IPS DF 19.7 (cell line): ENCODE measurements at regions not wholly inside any gene's neighbourhood (a gene's known extent, or its start where the extent isn't known, plus 50 kb on each side); places are given as distances from the start of the nearest gene placed in this dataset.

Source experiments
- DNase-seq: peaks from one replicate; pipeline ENCODE4 v3.0.0-alpha.2; 2013; ENCODE audit warnings: low read depth, low spot score

DNA sequence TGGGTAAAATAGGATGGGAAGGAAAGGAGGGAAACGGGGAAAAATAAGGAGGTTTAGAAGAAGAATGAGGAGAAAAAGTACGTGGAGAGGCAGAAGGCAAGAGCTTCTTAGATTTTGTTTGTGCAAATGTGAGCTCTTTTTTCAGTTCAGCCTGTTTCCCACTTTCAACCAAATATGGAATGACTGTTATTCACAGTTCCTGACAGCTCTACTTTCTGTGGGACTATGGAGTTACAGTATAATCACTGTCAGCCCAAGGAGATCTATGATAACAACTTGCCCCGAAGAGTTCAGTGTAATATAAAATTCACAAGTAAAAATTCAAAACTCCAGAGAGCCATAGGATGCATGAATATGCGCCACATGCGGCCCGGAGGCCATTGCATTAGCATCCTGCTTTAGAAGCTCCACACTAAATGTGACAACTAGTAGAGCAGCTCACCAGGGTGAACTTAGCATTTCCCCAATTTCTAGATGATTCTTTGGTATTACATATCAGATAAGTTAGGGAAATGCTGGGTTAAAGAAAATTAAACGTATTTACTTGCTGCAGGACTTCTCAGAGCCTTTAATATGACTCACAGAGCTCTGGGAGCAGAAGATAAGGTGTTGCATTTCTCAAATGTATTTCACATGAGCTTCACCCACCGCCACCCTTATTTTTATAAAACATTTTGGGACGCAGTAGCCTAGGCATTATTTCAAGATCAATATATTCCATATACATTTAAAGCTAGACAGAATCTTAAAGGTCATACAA, 234.6 kb downstream of the EBLN2 start:
- DNase-seq: no peak

DNA sequence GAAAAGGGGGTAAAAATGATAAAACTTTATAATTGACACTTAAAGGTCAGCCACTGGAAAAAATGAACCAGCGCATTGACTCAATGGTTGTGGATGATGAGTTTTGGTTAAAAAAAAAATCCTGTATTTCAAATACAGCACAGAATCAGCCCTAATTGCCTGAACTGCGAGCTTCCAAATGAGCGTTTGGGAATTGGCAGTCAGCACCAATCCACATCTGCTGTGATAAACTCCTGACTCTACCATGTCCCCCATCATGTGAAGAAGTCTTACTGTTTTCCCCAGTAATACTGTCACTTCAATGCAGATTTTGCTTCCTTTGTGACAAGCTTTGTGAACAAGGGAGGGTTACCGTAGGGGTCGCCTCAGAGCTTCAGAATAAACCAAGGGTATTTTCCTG, 235.4 kb downstream of the EBLN2 start:
- DNase-seq: no peak

DNA sequence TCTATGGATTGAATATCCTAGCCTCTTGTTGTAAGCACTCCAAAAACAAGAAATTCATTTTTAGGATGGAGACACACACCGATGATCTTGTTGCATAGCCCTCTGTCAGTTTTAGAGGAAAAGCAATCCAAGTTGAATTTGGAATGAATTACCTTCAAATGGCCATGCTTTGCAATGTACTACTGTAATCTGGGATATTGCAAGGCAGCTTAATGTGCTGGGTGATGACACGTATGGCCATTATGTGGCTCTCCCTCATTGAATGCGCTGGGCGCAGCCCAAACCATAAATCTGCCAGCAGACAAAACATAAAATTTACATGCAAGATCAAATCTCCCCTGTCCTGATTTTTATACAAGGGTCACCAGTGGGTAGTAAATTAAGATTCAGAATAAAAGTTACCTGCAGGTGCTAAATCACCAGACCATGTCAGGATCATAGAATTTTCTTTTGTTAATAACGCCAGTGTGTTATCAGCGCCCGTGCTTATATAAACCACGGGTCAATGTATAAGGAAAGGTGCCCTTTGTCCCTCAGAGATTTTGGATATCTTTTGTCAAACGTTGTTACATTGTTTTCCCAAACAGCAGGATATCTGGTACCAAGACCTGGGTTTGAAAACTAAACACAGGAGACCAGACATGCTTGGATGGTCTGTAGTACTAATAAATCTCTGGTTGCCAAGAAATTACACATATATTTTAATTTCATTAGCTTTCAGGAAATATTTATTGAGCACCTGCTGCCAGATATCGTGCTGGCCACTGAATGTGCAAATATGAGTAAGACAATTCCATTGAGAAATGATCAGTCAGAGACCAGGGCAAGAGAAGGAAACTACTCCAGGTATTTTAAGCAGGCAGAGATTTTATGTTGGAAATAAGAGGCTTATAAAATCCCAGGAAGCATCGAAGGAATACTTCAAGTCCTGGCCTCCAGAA, 237.1 kb downstream of the EBLN2 start:
- no peak for DNase-seq

DNA sequence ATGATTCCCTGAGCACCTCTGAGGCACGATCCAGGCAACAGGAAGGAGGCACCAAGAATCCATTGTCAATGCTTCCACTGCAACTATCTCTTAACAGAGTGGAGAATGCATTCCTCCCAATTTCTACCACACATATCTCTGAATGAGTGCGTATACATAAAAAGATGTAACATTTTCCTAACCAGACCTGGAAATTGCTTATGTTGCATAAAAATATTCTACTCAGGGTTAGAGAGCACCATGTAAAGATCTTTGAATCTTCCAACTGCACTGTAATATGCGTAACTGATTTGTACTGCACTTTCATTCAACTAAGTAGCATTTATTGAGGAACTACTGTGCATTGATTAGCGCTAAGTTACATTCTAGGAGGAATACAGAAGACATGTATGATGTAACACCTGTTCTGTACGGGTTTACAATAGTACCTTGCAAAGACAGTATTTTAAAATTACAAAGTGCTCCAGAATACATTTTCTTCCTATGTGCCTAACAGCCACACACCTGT, 237.8 kb downstream of the EBLN2 start:
- no peak for DNase-seq

- DNase-seq: no peak
These were observed 252.9 kb downstream of the EBLN2 start for GRCh38 chr3:73314151-73314951.

DNA sequence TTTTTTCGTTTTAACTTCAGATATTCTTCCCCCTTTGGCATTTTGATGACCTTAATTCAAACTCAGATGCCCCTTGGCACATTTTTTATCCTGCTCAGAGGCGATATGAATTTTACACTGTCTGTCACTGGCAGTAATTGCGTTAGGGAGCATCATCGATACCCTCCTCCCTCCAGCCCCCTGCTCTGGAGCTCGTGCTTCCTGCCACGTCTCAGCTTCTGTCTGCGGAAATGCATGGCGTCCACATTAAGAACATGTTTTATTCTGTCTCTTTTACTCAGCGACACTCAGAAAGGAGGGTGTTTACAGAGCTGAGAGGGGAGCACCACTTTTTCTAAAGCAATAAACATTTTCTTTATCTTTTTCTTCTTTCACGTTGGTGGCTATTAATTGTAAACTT, 254.2 kb downstream of the EBLN2 start:
- no peak for DNase-seq

- no peak for DNase-seq
These were observed 257.8 kb downstream of the EBLN2 start for GRCh38 chr3:73319179-73319769.

- DNase-seq: no peak
These were observed 260.0 kb downstream of the EBLN2 start for GRCh38 chr3:73321286-73321999.

DNA sequence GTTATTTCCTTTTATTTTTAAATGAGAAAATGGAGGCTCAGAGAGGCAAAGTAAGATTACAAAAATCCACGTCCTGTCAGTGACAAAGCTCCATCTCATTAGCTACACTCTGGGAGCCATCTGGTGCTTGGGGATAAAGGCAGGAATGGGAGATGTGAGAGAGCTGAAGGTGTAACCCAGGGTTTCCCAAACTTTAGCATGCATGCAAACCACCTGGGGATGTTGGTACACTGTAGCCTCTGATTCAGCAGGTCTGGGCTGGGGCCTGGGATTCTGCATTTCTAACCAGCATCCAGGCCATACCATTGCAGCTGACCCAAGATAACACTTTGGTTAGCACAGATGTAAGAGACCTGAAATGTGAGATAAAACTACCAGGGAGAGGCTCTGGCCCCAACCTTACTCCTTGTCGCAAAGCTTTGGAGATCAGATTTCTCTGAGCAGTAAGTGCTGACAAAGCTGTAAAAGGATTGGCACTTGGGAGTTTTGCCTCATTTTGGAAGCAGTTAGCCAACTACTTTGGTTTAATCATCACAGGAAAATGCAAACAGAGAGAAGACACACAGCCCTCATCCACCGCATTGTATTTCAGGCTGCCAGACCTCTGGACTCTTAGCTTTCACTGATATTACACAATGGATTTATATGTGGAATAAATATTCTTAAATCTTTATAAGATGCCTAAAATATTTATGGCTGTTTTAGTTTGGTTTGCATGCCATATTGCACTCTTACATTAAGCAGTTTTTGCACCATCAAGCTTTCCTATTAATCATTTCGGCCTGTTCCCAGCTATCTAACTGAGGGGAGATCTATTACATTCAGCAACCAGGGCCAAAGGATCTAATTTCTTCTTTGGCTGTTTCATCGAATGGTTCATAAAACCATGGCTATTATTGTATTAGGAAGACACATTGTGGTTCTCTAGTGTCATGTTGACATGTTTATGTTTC, 263.0 kb downstream of the EBLN2 start:
- DNase-seq: no peak

DNA sequence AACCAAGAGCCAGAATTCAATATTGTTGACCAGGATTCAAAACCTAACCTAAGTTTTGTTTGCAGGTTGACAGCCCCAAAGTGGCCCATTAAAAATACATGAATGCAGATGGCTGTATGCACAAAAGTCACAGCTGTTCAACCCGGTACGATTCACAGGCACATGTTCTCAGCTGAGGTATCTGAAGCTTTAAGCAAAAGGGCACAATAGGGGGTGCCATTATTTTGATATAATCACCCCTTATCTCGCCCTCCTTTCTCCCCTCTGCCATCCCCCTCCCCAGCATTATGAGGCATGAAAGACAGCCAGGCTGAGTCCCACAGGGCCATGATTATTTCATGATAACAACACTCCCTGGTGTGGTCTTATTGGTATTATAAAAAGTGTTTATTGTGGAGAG, 264.9 kb downstream of the EBLN2 start:
- no peak for DNase-seq

DNA sequence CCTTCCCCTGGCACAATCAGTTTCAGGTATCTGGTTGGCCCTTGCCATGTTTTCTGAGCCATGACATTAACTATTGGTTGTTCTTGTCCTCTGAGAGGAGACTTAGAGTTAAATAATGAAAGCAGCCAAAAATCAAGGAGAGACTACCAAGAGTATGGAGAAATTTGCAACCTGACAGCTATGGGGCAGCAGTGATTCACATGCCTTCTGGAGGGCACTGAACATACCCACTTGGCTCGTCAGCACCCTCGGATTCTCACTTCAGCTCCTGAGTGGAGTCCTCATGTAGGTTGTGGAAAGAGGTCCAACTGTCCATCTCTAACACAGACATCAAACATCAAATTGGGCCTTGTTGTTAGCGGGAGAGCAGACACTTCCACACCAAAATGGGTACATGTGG, 265.6 kb downstream of the EBLN2 start:
- no peak for DNase-seq
